Naive thymus-derived CD8-positive, alpha-beta T cell (primary cell): ENCODE measurements at regions not wholly inside any gene's neighbourhood (a gene's known extent, or its start where the extent isn't known, plus 50 kb on each side); places are given as distances from the start of the nearest gene placed in this dataset.

Experiments used
- ATAC-seq, 2 donors: fragments of 150-1000 bp; cut with Tn5 transposase in 1 of 2; sonication (Bioruptor Pico), chemical (Tn5 transposase) in 1 of 2; 1 replicate in 1 of 2; 2 replicates in 1 of 2; pipeline ENCODE4 v1.10.0; 2021; ENCODE audit warnings: mild to moderate bottlenecking in 2 of 2, moderate library complexity in 2 of 2
- POLR2A ChIA-PET: fragments of 350-600 bp; sonication (Branson Sonifier 250); formaldehyde crosslinking; loops from one replicate; lab custom pipeline; 2021; ENCODE audit warnings: antibody characterized with exemption; lab: Charles Lee
- DNase-seq, 10 donors: peaks; one replicate each; pipeline versions ENCODE4 v3.0.0 to v3.0.0-alpha.2; 2020 to 2022
- H3K27ac Mint-ChIP-seq, 10 donors: one replicate each; pipeline ENCODE4 v1.8.0; 2020 to 2022; ENCODE audit warnings: mild to moderate bottlenecking in 10 of 10, mixed read lengths in 10 of 10, moderate library complexity in 4 of 10, inconsistent platforms in 1 of 10
- H3K27me3 Mint-ChIP-seq, 5 donors: one replicate each; pipeline ENCODE4 v1.8.0; 2021 to 2022; ENCODE audit warnings: mixed read lengths in 5 of 5
- H3K36me3 Mint-ChIP-seq, 3 donors: one replicate each; pipeline ENCODE4 v1.8.0; 2020 to 2022; ENCODE audit warnings: mixed read lengths in 3 of 3, mild to moderate bottlenecking in 2 of 3, inconsistent platforms in 1 of 3
- H3K4me1 Mint-ChIP-seq, 4 donors: one replicate each; pipeline ENCODE4 v1.8.0; 2021 to 2022; ENCODE audit warnings: mixed read lengths in 4 of 4
- H3K4me3 Mint-ChIP-seq, 10 donors: one replicate each; pipeline ENCODE4 v1.8.0; 2020 to 2022; ENCODE audit warnings: mild to moderate bottlenecking in 10 of 10, mixed read lengths in 10 of 10, moderate library complexity in 6 of 10, inconsistent platforms in 1 of 10
- H3K9me3 Mint-ChIP-seq, 9 donors: one replicate each; pipeline ENCODE4 v1.8.0; 2020 to 2022; ENCODE audit warnings: mixed read lengths in 9 of 9, mild to moderate bottlenecking in 3 of 9, inconsistent platforms in 1 of 9, moderate library complexity in 1 of 9

DNA sequence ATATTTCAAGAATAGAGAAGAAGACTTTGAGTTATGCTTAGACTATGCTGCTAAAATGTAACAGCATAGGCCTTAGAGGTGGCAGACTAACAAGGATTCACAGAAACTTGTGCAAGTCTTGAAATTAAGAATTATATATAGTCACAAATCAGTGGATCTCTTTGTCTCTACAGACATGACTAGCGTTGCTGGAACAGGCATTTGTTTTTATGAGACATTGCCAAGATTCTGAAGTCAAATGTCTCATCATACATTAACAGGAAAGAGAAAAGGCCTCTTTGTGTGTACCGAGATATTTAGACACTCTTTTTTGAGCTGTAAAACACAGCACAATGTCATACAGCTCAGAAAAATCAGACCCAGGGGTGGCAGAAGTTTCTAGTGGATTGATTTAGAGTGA lies 207.1 kb downstream of the TMX3 start:
- no peaks in the 10 kb centered on the region for H3K4me1 Mint-ChIP-seq
- ATAC-seq = no peak
- no peak overlapping the region for H3K27ac Mint-ChIP-seq
- H3K4me3 Mint-ChIP-seq = no peak overlapping the region
- POLR2A ChIA-PET = no interaction called here
- H3K36me3 Mint-ChIP-seq = no peaks in the 10 kb centered on the region
- H3K27me3 Mint-ChIP-seq = peaks cover 0 to 3% (median 1%) of the 10 kb centered on the region in 5 donors
- no peak for DNase-seq
- peaks cover 0 to 7% (median 0%) of the 10 kb centered on the region in 9 donors for H3K9me3 Mint-ChIP-seq

- H3K4me1 Mint-ChIP-seq = no peaks in the 10 kb centered on the region
- H3K36me3 Mint-ChIP-seq = no peaks in the 10 kb centered on the region
- H3K27ac Mint-ChIP-seq = no peak overlapping the region
- peaks cover 0 to 2% (median 0%) of the 10 kb centered on the region in 5 donors for H3K27me3 Mint-ChIP-seq
- no peaks in the 10 kb centered on the region for H3K9me3 Mint-ChIP-seq
- ATAC-seq (no peak), DNase-seq (no peak)
- no peak overlapping the region for H3K4me3 Mint-ChIP-seq
- POLR2A ChIA-PET = no interaction called here
Measured at GRCh38 chr18:68505178-68505574, 209.7 kb downstream of the TMX3 start.

GRCh38 chr18:68504441-68505177 lies 210.3 kb downstream of the TMX3 start:
- ATAC-seq (no peak), DNase-seq (no peak)
- H3K36me3 Mint-ChIP-seq = no peaks in the 10 kb centered on the region
- H3K4me1 Mint-ChIP-seq = no peaks in the 10 kb centered on the region
- H3K27me3 Mint-ChIP-seq = peaks cover 0 to 2% (median 0%) of the 10 kb centered on the region in 5 donors
- POLR2A ChIA-PET = no interaction called here
- no peaks in the 10 kb centered on the region for H3K9me3 Mint-ChIP-seq
- no peak overlapping the region for H3K4me3 Mint-ChIP-seq
- H3K27ac Mint-ChIP-seq = no peak overlapping the region

DNA sequence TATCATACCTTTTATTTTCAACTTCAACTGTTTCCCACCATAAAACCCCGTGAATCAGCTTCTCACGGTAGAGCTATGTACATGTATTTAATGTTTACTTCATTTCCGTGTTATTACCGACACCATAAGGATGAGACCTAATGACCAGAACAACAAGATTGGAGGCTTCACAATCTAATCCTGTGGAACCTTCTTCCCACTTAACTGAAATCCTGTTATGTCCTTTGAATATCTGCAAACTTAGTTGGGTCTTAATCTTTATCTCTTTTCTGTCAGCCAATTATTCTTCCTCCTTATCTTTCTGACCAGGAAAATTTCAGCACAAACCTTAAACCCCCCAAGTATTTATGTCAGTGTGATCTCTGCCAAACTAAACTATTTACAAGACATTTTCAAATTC lies 214.4 kb downstream of the TMX3 start:
- H3K27ac Mint-ChIP-seq = no peak overlapping the region
- no peaks in the 10 kb centered on the region for H3K36me3 Mint-ChIP-seq
- H3K9me3 Mint-ChIP-seq = no peaks in the 10 kb centered on the region
- ATAC-seq (no peak), DNase-seq (no peak)
- no peaks in the 10 kb centered on the region for H3K4me1 Mint-ChIP-seq
- POLR2A ChIA-PET = no interaction called here
- H3K27me3 Mint-ChIP-seq = peaks cover 0 to 5% (median 0%) of the 10 kb centered on the region in 5 donors
- no peak overlapping the region for H3K4me3 Mint-ChIP-seq

DNA sequence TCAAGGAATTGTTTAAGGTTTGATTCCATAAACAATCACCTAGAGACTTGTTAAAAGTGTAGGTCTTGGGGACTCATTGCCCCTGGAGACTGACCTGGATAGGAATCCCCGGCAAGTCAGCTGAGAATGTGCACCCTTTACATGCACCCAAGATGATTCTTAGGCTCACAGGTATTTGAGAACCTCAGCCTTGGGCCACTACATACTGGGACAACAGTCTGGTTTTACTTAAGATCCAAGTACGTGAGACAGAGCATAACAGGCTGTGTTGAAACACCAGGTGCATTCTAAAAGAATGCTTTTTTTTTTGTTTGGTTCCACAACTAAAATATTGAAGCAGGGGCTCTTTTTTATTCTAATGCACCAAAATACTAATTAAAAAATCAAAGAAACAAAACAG lies 215.8 kb downstream of the TMX3 start:
- POLR2A ChIA-PET = no interaction called here
- H3K27me3 Mint-ChIP-seq = peaks cover 0 to 5% (median 0%) of the 10 kb centered on the region in 5 donors
- H3K9me3 Mint-ChIP-seq = no peaks in the 10 kb centered on the region
- no peaks in the 10 kb centered on the region for H3K36me3 Mint-ChIP-seq
- no peak for DNase-seq
- no peak overlapping the region for H3K27ac Mint-ChIP-seq
- H3K4me1 Mint-ChIP-seq = no peaks in the 10 kb centered on the region
- H3K4me3 Mint-ChIP-seq = no peak overlapping the region
- ATAC-seq = no peak

- DNase-seq (no peak), ATAC-seq (no peak)
- POLR2A ChIA-PET = no interaction called here
- peaks cover 0 to 5% (median 0%) of the 10 kb centered on the region in 5 donors for H3K27me3 Mint-ChIP-seq
- no peaks in the 10 kb centered on the region for H3K36me3 Mint-ChIP-seq
- no peaks in the 10 kb centered on the region for H3K9me3 Mint-ChIP-seq
- no peak overlapping the region for H3K27ac Mint-ChIP-seq
- no peak overlapping the region for H3K4me3 Mint-ChIP-seq
- no peaks in the 10 kb centered on the region for H3K4me1 Mint-ChIP-seq
Measured at GRCh38 chr18:68498636-68499035, 216.3 kb downstream of the TMX3 start.

DNA sequence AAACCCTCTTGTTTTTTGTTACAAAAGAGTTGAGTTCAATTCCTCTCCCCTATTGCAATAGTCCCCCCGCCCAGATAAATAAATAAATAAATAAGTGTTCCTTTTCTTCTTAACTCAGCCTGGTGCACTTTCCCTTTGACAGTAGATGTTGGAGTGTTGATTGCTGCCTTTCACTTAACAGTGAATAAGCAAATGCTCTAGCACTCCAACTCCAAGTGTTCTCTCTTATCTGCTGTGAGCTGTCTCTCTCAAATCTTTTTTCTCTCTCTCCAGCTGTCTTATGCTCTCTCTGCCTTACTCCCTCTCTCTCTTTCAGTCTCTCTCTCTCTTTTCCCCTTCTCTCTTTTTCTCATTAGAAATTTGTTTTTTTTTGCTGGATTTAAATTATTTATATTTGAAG lies 216.7 kb downstream of the TMX3 start:
- Mint-ChIP-seq H3K4me3 (no peak overlapping the region), H3K4me1 (peaks cover 0 to 3% (median 0%) of the 10 kb centered on the region in 4 donors), H3K36me3 (no peaks in the 10 kb centered on the region), H3K9me3 (no peaks in the 10 kb centered on the region), H3K27ac (no peak overlapping the region), H3K27me3 (peaks cover 0 to 8% (median 0%) of the 10 kb centered on the region in 5 donors)
- DNase-seq (no peak), ATAC-seq (no peak)
- POLR2A ChIA-PET = no interaction called here

GRCh38 chr18:68494802-68495581 lies 219.9 kb downstream of the TMX3 start:
- POLR2A ChIA-PET = no interaction called here
- no peaks in the 10 kb centered on the region for H3K36me3 Mint-ChIP-seq
- H3K4me3 Mint-ChIP-seq = no peak overlapping the region
- H3K27me3 Mint-ChIP-seq = peaks cover 0 to 8% (median 0%) of the 10 kb centered on the region in 5 donors
- H3K9me3 Mint-ChIP-seq = no peaks in the 10 kb centered on the region
- H3K4me1 Mint-ChIP-seq = peaks cover 0 to 3% (median 0%) of the 10 kb centered on the region in 4 donors
- ATAC-seq (no peak), DNase-seq (no peak)
- H3K27ac Mint-ChIP-seq = no peak overlapping the region

GRCh38 chr18:68489013-68489792 lies 225.7 kb downstream of the TMX3 start:
- H3K27ac Mint-ChIP-seq = no peak overlapping the region
- H3K9me3 Mint-ChIP-seq = peaks cover 0 to 2% (median 0%) of the 10 kb centered on the region in 9 donors
- DNase-seq (no peak), ATAC-seq (no peak)
- no peak overlapping the region for H3K4me3 Mint-ChIP-seq
- H3K4me1 Mint-ChIP-seq = peaks cover 0 to 8% (median 5%) of the 10 kb centered on the region in 4 donors
- H3K36me3 Mint-ChIP-seq = no peaks in the 10 kb centered on the region
- POLR2A ChIA-PET = no interaction called here
- H3K27me3 Mint-ChIP-seq = peaks cover 0 to 6% (median 2%) of the 10 kb centered on the region in 5 donors

DNA sequence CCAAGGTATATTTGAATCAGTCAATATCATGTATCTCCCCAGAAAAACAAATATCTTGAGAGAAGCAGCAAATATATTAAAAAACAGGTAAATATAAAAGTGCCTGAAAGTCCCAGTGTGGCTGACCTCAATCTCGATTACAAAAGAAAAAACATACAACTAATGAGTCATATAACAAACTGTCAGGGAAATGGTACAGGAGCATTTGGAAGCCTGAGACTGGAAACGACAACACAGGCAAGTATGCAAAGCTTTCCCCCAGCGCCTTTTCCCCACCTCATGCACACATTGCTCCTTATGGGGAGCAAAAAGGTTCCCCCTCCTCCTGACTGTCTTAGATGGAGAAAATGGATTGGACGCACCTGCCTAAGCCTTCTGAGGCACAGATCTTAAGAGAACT lies 230.7 kb downstream of the TMX3 start:
- Mint-ChIP-seq H3K4me1 (peaks cover 0 to 3% (median 3%) of the 10 kb centered on the region in 4 donors), H3K36me3 (no peaks in the 10 kb centered on the region), H3K27me3 (peaks cover 0 to 11% (median 8%) of the 10 kb centered on the region in 5 donors), H3K4me3 (no peak overlapping the region), H3K27ac (no peak overlapping the region), H3K9me3 (peaks cover 0 to 2% (median 0%) of the 10 kb centered on the region in 9 donors)
- ATAC-seq (no peak), DNase-seq (no peak)
- POLR2A ChIA-PET = no interaction called here

- Mint-ChIP-seq H3K27me3 (peaks cover 0 to 12% (median 6%) of the 10 kb centered on the region in 5 donors), H3K4me3 (no peak overlapping the region), H3K9me3 (peaks cover 0 to 2% (median 0%) of the 10 kb centered on the region in 9 donors), H3K4me1 (no peaks in the 10 kb centered on the region), H3K36me3 (no peaks in the 10 kb centered on the region), H3K27ac (no peak overlapping the region)
- ATAC-seq (no peak), DNase-seq (no peak)
- POLR2A ChIA-PET = no interaction called here
Measured at GRCh38 chr18:68482815-68483214, 232.1 kb downstream of the TMX3 start.

GRCh38 chr18:68480196-68480595 lies 234.7 kb downstream of the TMX3 start:
- no peak for DNase-seq
- H3K4me3 Mint-ChIP-seq = no peak overlapping the region
- no peaks in the 10 kb centered on the region for H3K9me3 Mint-ChIP-seq
- H3K36me3 Mint-ChIP-seq = no peaks in the 10 kb centered on the region
- H3K27me3 Mint-ChIP-seq = peaks cover 0 to 12% (median 3%) of the 10 kb centered on the region in 5 donors
- no peak for ATAC-seq
- no peak overlapping the region for H3K27ac Mint-ChIP-seq
- POLR2A ChIA-PET = no interaction called here
- no peaks in the 10 kb centered on the region for H3K4me1 Mint-ChIP-seq

DNA sequence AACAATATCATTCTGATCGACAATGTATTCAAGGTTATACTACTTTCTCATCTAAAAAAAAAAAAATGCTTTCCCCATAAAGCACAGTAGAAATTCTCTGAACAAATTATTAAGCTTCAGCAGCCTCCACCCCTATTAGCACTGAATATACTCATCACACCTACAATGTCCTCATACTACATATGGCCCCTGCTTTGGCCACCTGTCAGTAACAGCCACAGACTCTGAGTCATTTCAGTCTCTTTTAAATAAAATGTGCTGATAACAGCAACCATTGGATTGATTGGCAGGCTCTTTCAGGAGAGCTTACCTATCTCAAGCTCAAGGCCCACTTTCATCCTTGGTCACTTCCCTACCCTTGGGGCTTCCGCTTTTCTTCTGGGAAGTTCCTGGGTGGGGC lies 236.7 kb downstream of the TMX3 start:
- no peaks in the 10 kb centered on the region for H3K36me3 Mint-ChIP-seq
- H3K4me1 Mint-ChIP-seq = no peaks in the 10 kb centered on the region
- H3K27ac Mint-ChIP-seq = no peak overlapping the region
- no peak for DNase-seq
- no peak for ATAC-seq
- peaks cover 0 to 12% (median 3%) of the 10 kb centered on the region in 5 donors for H3K27me3 Mint-ChIP-seq
- H3K9me3 Mint-ChIP-seq = no peaks in the 10 kb centered on the region
- no peak overlapping the region for H3K4me3 Mint-ChIP-seq
- POLR2A ChIA-PET = no interaction called here
